Chondrocyte (in vitro differentiated cells): ENCODE measurements at regions not wholly inside any gene's neighbourhood (a gene's known extent, or its start where the extent isn't known, plus 50 kb on each side); places are given as distances from the start of the nearest gene placed in this dataset.

ENCODE experiments used
- DNase-seq: peaks from one replicate; pipeline ENCODE4 v3.0.0; 2021; ENCODE audit warnings: mixed read lengths, low spot score
- H3K27ac Mint-ChIP-seq: one replicate; pipeline ENCODE4 v1.8.0; 2021; ENCODE audit warnings: mild to moderate bottlenecking, moderate library complexity, mixed read lengths; ENCODE audit not compliant: unreplicated experiment
- H3K27me3 Mint-ChIP-seq: 2 replicates; pipeline ENCODE4 v1.8.0; 2021; ENCODE audit warnings: low read depth, mixed read lengths
- H3K36me3 Mint-ChIP-seq: 2 replicates; pipeline ENCODE4 v1.8.0; 2021; ENCODE audit warnings: low read depth, mixed read lengths
- H3K4me1 Mint-ChIP-seq: 2 replicates; pipeline ENCODE4 v1.8.0; 2021; ENCODE audit warnings: low read depth, mild to moderate bottlenecking, mixed read lengths
- H3K4me3 Mint-ChIP-seq: one replicate; pipeline ENCODE4 v1.8.0; 2021; ENCODE audit warnings: mild to moderate bottlenecking, moderate library complexity, mixed read lengths; ENCODE audit not compliant: unreplicated experiment
- H3K9me3 Mint-ChIP-seq: 2 replicates; pipeline ENCODE4 v1.8.0; 2021; ENCODE audit warnings: low read depth, mixed read lengths
- CTCF ChIP-seq: fragments of 200-600 bp; sonication (generic); IDR thresholded peaks from 2 replicates; pipeline ENCODE4 v1.5.0; 2021; ENCODE audit warnings: antibody characterized with exemption, mild to moderate bottlenecking, moderate library complexity

- H3K4me1 Mint-ChIP-seq, result peaks cover 8% of the 10 kb centered on the region
- no peak for DNase-seq
- H3K4me3 Mint-ChIP-seq, result no peak overlapping the region
- TF ChIP-seq CTCF, result no peak
- H3K27ac Mint-ChIP-seq, result no peak overlapping the region
- H3K27me3 Mint-ChIP-seq, result no peaks in the 10 kb centered on the region
- H3K36me3 Mint-ChIP-seq, result no peaks in the 10 kb centered on the region
- H3K9me3 Mint-ChIP-seq, result peaks cover 3% of the 10 kb centered on the region
Measured at GRCh38 chr14:87158283-87158682, 834.7 kb downstream of the GALC start.

DNA sequence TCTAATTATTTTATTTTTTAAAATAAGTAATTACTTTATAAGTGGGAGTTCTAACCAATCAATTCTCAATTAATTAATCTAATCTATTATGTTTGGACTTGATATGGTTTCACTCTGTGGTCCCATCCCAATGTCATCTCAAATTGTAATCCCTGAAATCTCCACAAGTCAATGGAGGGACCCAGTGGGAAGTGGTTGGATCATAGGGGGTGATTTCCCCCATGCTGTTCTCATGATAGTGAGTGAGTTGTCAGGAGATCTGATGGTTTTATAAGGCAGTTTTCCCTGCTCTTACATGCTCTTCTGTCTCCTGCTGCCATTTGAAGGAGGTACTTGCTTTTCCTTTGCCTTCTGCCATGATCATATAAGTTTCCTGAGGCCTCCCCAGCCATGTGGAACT lies 836.1 kb downstream of the GALC start:
- no peak for TF ChIP-seq CTCF

GRCh38 chr14:87155856-87156488 lies 837.0 kb downstream of the GALC start:
- no peak for TF ChIP-seq CTCF
- no peaks in the 10 kb centered on the region for H3K36me3 Mint-ChIP-seq
- no peak for DNase-seq
- H3K4me1 Mint-ChIP-seq, result peaks cover 9% of the 10 kb centered on the region
- H3K4me3 Mint-ChIP-seq, result no peak overlapping the region
- H3K27me3 Mint-ChIP-seq, result no peaks in the 10 kb centered on the region
- H3K9me3 Mint-ChIP-seq, result peaks cover 3% of the 10 kb centered on the region
- H3K27ac Mint-ChIP-seq, result no peak overlapping the region

More for the DNA sequence above, 836.1 kb downstream of the GALC start:
- H3K9me3 Mint-ChIP-seq, result peaks cover 3% of the 10 kb centered on the region
- no peak overlapping the region for H3K4me3 Mint-ChIP-seq
- no peak overlapping the region for H3K27ac Mint-ChIP-seq
- H3K4me1 Mint-ChIP-seq, result peaks cover 9% of the 10 kb centered on the region
- DNase-seq, result no peak
- no peaks in the 10 kb centered on the region for H3K27me3 Mint-ChIP-seq
- no peaks in the 10 kb centered on the region for H3K36me3 Mint-ChIP-seq

DNA sequence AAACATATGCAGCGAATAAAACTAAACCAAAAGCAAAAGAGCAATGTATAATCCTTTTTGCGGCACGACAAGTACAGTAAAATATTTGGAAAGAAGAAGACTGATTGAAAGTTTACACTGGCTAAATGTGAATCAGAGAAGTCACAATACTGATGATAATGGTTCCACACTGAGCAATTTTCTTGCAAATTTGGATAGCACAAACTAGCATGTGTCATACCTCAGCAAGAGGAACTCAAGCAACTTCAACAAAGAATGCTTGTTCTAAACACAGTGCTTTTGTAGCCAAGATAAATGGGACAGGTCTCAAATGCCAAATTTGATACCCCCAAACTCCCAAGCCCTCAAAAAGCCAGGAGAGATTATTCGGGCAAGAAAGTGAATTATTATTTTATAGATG lies 839.1 kb downstream of the GALC start:
- no peaks in the 10 kb centered on the region for H3K27me3 Mint-ChIP-seq
- peaks cover under 1% of the 10 kb centered on the region for H3K9me3 Mint-ChIP-seq
- DNase-seq, result no peak
- H3K27ac Mint-ChIP-seq, result no peak overlapping the region
- peaks cover 24% of the 10 kb centered on the region for H3K4me1 Mint-ChIP-seq
- TF ChIP-seq CTCF, result no peak
- H3K4me3 Mint-ChIP-seq, result no peak overlapping the region
- H3K36me3 Mint-ChIP-seq, result no peaks in the 10 kb centered on the region

- Mint-ChIP-seq H3K27me3 (no peaks in the 10 kb centered on the region), H3K9me3 (no peaks in the 10 kb centered on the region), H3K4me1 (peaks cover 29% of the 10 kb centered on the region), H3K27ac (no peak overlapping the region), H3K4me3 (no peak overlapping the region), H3K36me3 (no peaks in the 10 kb centered on the region)
- no peak for DNase-seq
- TF ChIP-seq CTCF, result no peak
Measured at GRCh38 chr14:87153391-87153790, 839.6 kb downstream of the GALC start.
